NCI-H2171 treated with DMSO at 0.1 percent for 48 hours (cell line): ENCODE measurements at regions not wholly inside any gene's neighbourhood (a gene's known extent, or its start where the extent isn't known, plus 50 kb on each side); places are given as distances from the start of the nearest gene placed in this dataset.

ENCODE experiments used
- DNase-seq: peaks from one replicate; lab custom pipeline; 2025; lab: John Stamatoyannopoulos, UW

- DNase-seq = no peak
Observed at GRCh38 chr7:81529785-81530184, 240.1 kb downstream of the HGF start.

- DNase-seq = no peak
Observed at GRCh38 chr7:81527651-81528050, 242.2 kb downstream of the HGF start.

- DNase-seq = no peak
Observed at GRCh38 chr7:81526971-81527370, 242.9 kb downstream of the HGF start.

GRCh38 chr7:81525841-81526240 is 244.0 kb downstream of the HGF start:
- no peak for DNase-seq

- DNase-seq = no peak
Observed at GRCh38 chr7:81519886-81520285, 250.0 kb downstream of the HGF start.

GRCh38 chr7:81516898-81517297 is 252.9 kb downstream of the HGF start:
- no peak for DNase-seq

GRCh38 chr7:81515009-81515408 is 254.8 kb downstream of the HGF start:
- no peak for DNase-seq

- DNase-seq = no peak
Observed at GRCh38 chr7:81514546-81514945, 255.3 kb downstream of the HGF start.

GRCh38 chr7:81510122-81510521 is 259.7 kb downstream of the HGF start:
- DNase-seq = no peak

- DNase-seq = no peak
Observed at GRCh38 chr7:81507221-81507620, 262.6 kb downstream of the HGF start.

GRCh38 chr7:81506609-81507008 is 263.2 kb downstream of the HGF start:
- no peak for DNase-seq

- no peak for DNase-seq
Observed at GRCh38 chr7:81503771-81504170, 266.1 kb downstream of the HGF start.

- DNase-seq = peak; percentile 51
Observed at GRCh38 chr7:81503336-81503735, 266.5 kb downstream of the HGF start.

GRCh38 chr7:81501220-81501619 is 268.6 kb downstream of the HGF start:
- DNase-seq = peak; percentile 32

GRCh38 chr7:81500631-81501030 is 269.2 kb downstream of the HGF start:
- DNase-seq = no peak

GRCh38 chr7:81499262-81500116 is 270.4 kb downstream of the HGF start:
- DNase-seq = peak; percentile 88

GRCh38 chr7:81498176-81498575 is 271.7 kb downstream of the HGF start:
- no peak for DNase-seq

GRCh38 chr7:81492910-81493309 is 276.9 kb downstream of the HGF start:
- no peak for DNase-seq

- DNase-seq = no peak
Observed at GRCh38 chr7:81492240-81492639, 277.6 kb downstream of the HGF start.

GRCh38 chr7:81491573-81491972 is 278.3 kb downstream of the HGF start:
- DNase-seq = no peak

GRCh38 chr7:81488210-81488609 is 281.6 kb downstream of the HGF start:
- no peak for DNase-seq

- DNase-seq = no peak
Observed at GRCh38 chr7:81487516-81487915, 282.3 kb downstream of the HGF start.

- no peak for DNase-seq
Observed at GRCh38 chr7:81484261-81484660, 285.6 kb downstream of the HGF start.

GRCh38 chr7:81482600-81483186 is 287.2 kb downstream of the HGF start:
- DNase-seq = peak; percentile 66
